PC-9 (cell line): ENCODE measurements at regions not wholly inside any gene's neighbourhood (a gene's known extent, or its start where the extent isn't known, plus 50 kb on each side); places are given as distances from the start of the nearest gene placed in this dataset.

Experiments
- EZH2 ChIP-seq: fragments of 200-600 bp; sonication (generic); IDR thresholded peaks from 2 replicates; pipeline ENCODE4 v1.8.0; 2017; ENCODE audit warnings: antibody characterized with exemption, low read depth
- TF ChIP-seq, protein P1 (sequence below): fragments of 200-600 bp; sonication (generic); conservative IDR thresholded peaks from 2 replicates; pipeline ENCODE4 v1.6.1; 2017; ENCODE audit warnings: mixed run types, antibody characterized with exemption, mild to moderate bottlenecking, moderate library complexity

DNA sequence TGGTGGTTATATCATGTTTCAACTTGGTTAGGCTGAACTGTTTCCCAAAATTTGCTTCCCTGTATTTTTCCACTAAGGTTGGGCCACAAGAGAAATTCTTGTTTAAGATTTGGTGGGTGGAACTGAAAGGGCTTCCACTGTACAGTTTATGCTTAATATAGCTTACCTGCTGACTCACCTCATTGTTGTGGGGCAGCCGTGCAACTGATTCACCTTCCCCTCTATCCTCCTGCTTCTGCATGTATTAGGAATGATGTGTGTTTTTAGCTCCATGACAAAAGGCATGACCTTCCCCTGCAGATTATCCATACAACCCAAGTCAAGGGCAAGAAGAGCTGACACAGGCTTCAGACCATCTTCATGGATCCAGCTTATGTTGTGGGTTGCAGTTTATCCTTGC lies 98.4 kb upstream of the GULP1 start:
- TF ChIP-seq, protein P1, sequence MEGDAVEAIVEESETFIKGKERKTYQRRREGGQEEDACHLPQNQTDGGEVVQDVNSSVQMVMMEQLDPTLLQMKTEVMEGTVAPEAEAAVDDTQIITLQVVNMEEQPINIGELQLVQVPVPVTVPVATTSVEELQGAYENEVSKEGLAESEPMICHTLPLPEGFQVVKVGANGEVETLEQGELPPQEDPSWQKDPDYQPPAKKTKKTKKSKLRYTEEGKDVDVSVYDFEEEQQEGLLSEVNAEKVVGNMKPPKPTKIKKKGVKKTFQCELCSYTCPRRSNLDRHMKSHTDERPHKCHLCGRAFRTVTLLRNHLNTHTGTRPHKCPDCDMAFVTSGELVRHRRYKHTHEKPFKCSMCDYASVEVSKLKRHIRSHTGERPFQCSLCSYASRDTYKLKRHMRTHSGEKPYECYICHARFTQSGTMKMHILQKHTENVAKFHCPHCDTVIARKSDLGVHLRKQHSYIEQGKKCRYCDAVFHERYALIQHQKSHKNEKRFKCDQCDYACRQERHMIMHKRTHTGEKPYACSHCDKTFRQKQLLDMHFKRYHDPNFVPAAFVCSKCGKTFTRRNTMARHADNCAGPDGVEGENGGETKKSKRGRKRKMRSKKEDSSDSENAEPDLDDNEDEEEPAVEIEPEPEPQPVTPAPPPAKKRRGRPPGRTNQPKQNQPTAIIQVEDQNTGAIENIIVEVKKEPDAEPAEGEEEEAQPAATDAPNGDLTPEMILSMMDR = no peak
- no peak for TF ChIP-seq EZH2
